ENCODE measurements at regions not wholly inside any gene's neighbourhood (a gene's known extent, or its start where the extent isn't known, plus 50 kb on each side); places are given as distances from the start of the nearest gene placed in this dataset.

GRCh38 chr14:83923842-83924241, 1606.1 kb upstream of the FLRT2 start:
- H3K9me3 ChIP-seq = no peaks in the 10 kb centered on the region
- no peak overlapping the region for H3K4me3 ChIP-seq
- no peaks in the 10 kb centered on the region for H3K27me3 ChIP-seq
- WGBS (ENCODE audit: insufficient coverage, low coverage, low lambda C conversion rate, missing lambda C conversion rate) = no CpG with 5 or more reads among the region's 4 CpGs
- H3K27ac ChIP-seq = no peak overlapping the region
- no peaks in the 10 kb centered on the region for H3K36me3 ChIP-seq
- ATAC-seq = no peak
- intact Hi-C loops (cut with DNase I) = no loop called here
- TF ChIP-seq POLR2A (IDR thresholded peaks at IDR 0.05) = no peak
- TF ChIP-seq, protein P1, sequence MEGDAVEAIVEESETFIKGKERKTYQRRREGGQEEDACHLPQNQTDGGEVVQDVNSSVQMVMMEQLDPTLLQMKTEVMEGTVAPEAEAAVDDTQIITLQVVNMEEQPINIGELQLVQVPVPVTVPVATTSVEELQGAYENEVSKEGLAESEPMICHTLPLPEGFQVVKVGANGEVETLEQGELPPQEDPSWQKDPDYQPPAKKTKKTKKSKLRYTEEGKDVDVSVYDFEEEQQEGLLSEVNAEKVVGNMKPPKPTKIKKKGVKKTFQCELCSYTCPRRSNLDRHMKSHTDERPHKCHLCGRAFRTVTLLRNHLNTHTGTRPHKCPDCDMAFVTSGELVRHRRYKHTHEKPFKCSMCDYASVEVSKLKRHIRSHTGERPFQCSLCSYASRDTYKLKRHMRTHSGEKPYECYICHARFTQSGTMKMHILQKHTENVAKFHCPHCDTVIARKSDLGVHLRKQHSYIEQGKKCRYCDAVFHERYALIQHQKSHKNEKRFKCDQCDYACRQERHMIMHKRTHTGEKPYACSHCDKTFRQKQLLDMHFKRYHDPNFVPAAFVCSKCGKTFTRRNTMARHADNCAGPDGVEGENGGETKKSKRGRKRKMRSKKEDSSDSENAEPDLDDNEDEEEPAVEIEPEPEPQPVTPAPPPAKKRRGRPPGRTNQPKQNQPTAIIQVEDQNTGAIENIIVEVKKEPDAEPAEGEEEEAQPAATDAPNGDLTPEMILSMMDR (IDR thresholded peaks at IDR 0.05) = no peak
- DNase-seq = no peak
- no peaks in the 10 kb centered on the region for H3K4me1 ChIP-seq

GRCh38 chr14:83924259-83924658, 1605.7 kb upstream of the FLRT2 start:
- H3K27ac ChIP-seq = no peak overlapping the region
- WGBS (ENCODE audit: insufficient coverage, low coverage, low lambda C conversion rate, missing lambda C conversion rate) = no CpG with 5 or more reads among the region's 3 CpGs
- no peaks in the 10 kb centered on the region for H3K4me1 ChIP-seq
- no peaks in the 10 kb centered on the region for H3K36me3 ChIP-seq
- no peaks in the 10 kb centered on the region for H3K27me3 ChIP-seq
- ATAC-seq = no peak
- DNase-seq = no peak
- intact Hi-C loops (cut with DNase I) = no loop called here
- no peaks in the 10 kb centered on the region for H3K9me3 ChIP-seq
- no peak for TF ChIP-seq POLR2A (IDR thresholded peaks at IDR 0.05)
- TF ChIP-seq, protein P1 (IDR thresholded peaks at IDR 0.05) = no peak
- H3K4me3 ChIP-seq = no peak overlapping the region

GRCh38 chr14:83940253-83940652, 1589.7 kb upstream of the FLRT2 start:
- TF ChIP-seq, protein P1 (IDR thresholded peaks at IDR 0.05) = no peak
- TF ChIP-seq POLR2A (IDR thresholded peaks at IDR 0.05) = no peak
- DNase-seq (no peak), ATAC-seq (no peak)

DNA sequence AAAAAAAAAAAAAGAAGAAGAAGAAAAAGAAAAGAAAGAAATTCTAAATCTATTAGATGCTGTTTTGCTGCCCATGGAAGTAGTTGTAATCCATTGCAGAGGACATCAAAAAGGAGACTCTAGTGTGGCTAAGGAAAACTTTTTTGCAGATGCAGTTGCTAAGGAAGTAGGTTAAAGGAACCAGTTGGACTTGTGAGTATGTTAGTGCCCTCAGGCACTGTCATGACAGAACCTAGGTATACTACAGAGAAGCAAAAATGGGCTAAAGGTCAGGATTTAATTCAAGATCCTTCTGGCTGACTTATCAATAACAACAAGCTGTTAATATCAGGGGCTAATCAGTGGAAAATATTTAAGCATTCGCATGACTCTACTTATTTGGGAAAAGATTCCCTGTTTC, 1571.6 kb upstream of the FLRT2 start:
- Histone ChIP-seq H3K4me1 (no peaks in the 10 kb centered on the region), H3K4me3 (no peak overlapping the region), H3K27ac (no peak overlapping the region), H3K9me3 (no peaks in the 10 kb centered on the region), H3K36me3 (no peaks in the 10 kb centered on the region), H3K27me3 (no peaks in the 10 kb centered on the region)
- ATAC-seq (no peak), DNase-seq (no peak)
- intact Hi-C loops (cut with DNase I) = no loop called here
- no peak for TF ChIP-seq POLR2A (IDR thresholded peaks at IDR 0.05)
- TF ChIP-seq, protein P1 (IDR thresholded peaks at IDR 0.05) = no peak
- WGBS (ENCODE audit: insufficient coverage, low coverage, low lambda C conversion rate, missing lambda C conversion rate) = 55% methylated on average over 1 of the region's 1 CpG

More at GRCh38 chr14:83940253-83940652, 1589.7 kb upstream of the FLRT2 start:
- no peak overlapping the region for H3K27ac ChIP-seq
- WGBS (ENCODE audit: insufficient coverage, low coverage, low lambda C conversion rate, missing lambda C conversion rate) = 80% methylated on average over 1 of the region's 2 CpGs
- no peaks in the 10 kb centered on the region for H3K27me3 ChIP-seq
- H3K36me3 ChIP-seq = no peaks in the 10 kb centered on the region
- no peaks in the 10 kb centered on the region for H3K9me3 ChIP-seq
- no peak overlapping the region for H3K4me3 ChIP-seq
- H3K4me1 ChIP-seq = no peaks in the 10 kb centered on the region
- intact Hi-C loops (cut with DNase I) = no loop called here
